IgD-negative memory B cell (primary cell): ENCODE measurements at regions not wholly inside any gene's neighbourhood (a gene's known extent, or its start where the extent isn't known, plus 50 kb on each side); places are given as distances from the start of the nearest gene placed in this dataset.
"Not testable (repeated sequence)": the region's sequence is repeated elsewhere in the genome, so short reads cannot be mapped to it uniquely, and the experiment has no call there.

ENCODE experiments used
- H3K27ac Mint-ChIP-seq, 3 donors: one replicate each; pipeline ENCODE4 v1.8.0; 2020 to 2022; ENCODE audit warnings: mild to moderate bottlenecking in 3 of 3, mixed read lengths in 3 of 3, moderate library complexity in 1 of 3
- H3K27me3 Mint-ChIP-seq: one replicate; pipeline ENCODE4 v1.8.0; 2021; ENCODE audit warnings: mixed read lengths
- H3K36me3 Mint-ChIP-seq: one replicate; pipeline ENCODE4 v1.8.0; 2020; ENCODE audit warnings: mild to moderate bottlenecking, mixed read lengths
- H3K4me1 Mint-ChIP-seq, 3 donors: one replicate each; pipeline ENCODE4 v1.8.0; 2020 to 2022; ENCODE audit warnings: mixed read lengths in 3 of 3, mild to moderate bottlenecking in 1 of 3
- H3K4me3 Mint-ChIP-seq, 4 donors: one replicate each; pipeline ENCODE4 v1.8.0; 2020 to 2022; ENCODE audit warnings: mild to moderate bottlenecking in 4 of 4, mixed read lengths in 4 of 4, moderate library complexity in 3 of 4
- H3K9me3 Mint-ChIP-seq, 3 donors: one replicate each; pipeline ENCODE4 v1.8.0; 2020 to 2021; ENCODE audit warnings: mixed read lengths in 3 of 3, mild to moderate bottlenecking in 1 of 3

- not testable (repeated sequence) for H3K4me1 Mint-ChIP-seq, H3K4me3 Mint-ChIP-seq, H3K27ac Mint-ChIP-seq, H3K27me3 Mint-ChIP-seq, H3K36me3 Mint-ChIP-seq
- H3K9me3 Mint-ChIP-seq: peaks cover 5 to 15% (median 11%) of the 10 kb centered on the region in 3 donors
Observed at GRCh38 chr3:182156326-182156725, 444.6 kb downstream of the SOX2 start.

GRCh38 chr3:182165234-182165633, 453.5 kb downstream of the SOX2 start:
- Mint-ChIP-seq H3K9me3 (no peaks in the 10 kb centered on the region), H3K4me3 (no peak overlapping the region), H3K27me3 (no peaks in the 10 kb centered on the region), H3K27ac (no peak overlapping the region), H3K36me3 (no peaks in the 10 kb centered on the region), H3K4me1 (no peaks in the 10 kb centered on the region)

GRCh38 chr3:182172534-182172933, 460.8 kb downstream of the SOX2 start:
- Mint-ChIP-seq H3K4me3 (no peak overlapping the region), H3K9me3 (peaks cover 0 to 2% (median 0%) of the 10 kb centered on the region in 3 donors), H3K36me3 (no peaks in the 10 kb centered on the region), H3K27me3 (no peaks in the 10 kb centered on the region), H3K27ac (no peak overlapping the region), H3K4me1 (no peaks in the 10 kb centered on the region)

DNA sequence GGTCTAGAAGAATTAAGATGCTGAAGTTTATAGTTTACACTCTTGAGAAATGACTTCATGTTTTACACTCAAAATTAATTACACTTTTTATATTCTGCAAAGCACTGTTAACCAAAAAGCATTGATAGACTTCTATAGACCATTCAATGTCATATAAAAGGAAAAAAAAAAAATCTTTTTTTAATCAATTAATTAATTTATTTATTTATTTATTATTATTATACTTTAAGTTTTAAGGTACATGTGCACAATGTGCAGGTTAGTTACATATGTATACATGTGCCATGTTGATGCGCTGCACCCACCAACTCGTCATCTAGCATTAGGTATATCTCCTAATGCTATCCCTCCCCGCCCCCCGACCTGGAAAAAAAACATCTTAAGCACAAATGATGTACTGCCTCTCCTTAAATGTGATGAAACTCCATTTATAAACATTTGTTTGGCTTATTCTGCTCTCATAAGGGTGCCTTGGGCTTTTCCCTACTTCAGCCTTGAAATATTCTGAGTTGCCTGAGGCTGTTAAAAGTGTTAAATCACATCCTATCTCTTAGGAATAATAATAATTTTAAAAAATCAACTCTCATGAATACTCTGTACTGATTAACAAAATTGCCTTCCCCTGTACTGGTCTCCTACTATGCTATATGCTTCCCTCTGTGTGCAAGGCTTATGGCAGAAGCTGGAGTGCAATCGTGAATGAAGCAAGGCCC, 466.9 kb downstream of the SOX2 start:
- Mint-ChIP-seq H3K4me1 (no peaks in the 10 kb centered on the region), H3K9me3 (peaks cover 0 to 2% (median 0%) of the 10 kb centered on the region in 3 donors), H3K27me3 (no peaks in the 10 kb centered on the region), H3K36me3 (no peaks in the 10 kb centered on the region), H3K4me3 (no peak overlapping the region), H3K27ac (no peak overlapping the region)

DNA sequence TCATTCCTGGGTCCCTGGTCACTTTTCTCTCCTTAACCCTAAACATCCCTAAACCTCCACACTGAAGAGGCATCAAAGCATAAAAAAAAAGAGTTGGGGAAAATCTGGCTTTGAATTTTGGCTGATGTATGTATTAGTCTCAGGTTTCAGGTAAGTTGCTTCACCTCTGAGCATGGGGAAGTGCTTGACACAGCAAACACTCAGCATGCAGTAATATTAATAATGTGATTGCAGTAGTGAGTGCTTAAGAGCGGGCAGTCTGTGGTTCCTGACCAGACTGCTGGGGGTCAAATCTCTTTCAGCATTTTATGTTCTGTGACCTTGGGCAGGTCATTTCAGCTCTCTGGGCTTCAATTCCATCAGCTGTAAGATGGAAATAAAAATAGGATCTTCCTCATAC, 467.9 kb downstream of the SOX2 start:
- H3K27ac Mint-ChIP-seq: no peak overlapping the region
- no peaks in the 10 kb centered on the region for H3K4me1 Mint-ChIP-seq
- H3K27me3 Mint-ChIP-seq: no peaks in the 10 kb centered on the region
- no peaks in the 10 kb centered on the region for H3K36me3 Mint-ChIP-seq
- H3K9me3 Mint-ChIP-seq: peaks cover 0 to 2% (median 0%) of the 10 kb centered on the region in 3 donors
- H3K4me3 Mint-ChIP-seq: no peak overlapping the region

DNA sequence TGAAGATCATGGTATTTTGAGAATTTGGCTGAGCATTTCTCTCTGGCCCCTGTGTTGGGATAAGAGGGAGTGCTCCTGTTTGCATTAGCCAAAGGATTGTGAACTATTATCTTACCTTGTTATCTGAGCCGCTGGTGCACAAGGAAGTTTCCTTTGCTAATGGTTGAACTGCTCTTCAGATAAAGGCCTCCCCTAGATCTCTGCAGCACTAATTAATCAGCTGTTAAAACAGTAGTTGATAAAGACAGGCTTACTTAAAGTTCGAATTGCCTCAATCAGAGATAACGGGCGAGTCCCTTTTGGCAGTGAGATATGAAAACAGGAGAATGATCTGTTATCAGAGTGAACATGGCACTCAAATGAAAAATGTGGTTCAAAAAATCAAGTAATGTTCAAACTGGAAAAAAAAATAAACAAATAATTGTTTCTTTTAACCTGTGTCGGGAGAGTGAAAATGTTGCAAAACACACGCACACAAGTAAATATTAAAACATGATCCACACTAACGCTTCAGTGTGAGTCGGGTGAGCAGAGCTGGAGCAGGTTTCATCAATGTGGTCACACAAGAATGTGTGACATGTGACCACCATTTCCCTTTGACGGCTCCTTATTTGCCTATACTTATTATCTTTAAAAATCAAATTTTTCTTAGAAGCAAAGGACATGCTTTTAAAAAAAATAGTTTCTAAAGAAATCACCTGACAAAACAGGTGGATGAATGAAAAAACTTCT, 469.1 kb downstream of the SOX2 start:
- no peak overlapping the region for H3K27ac Mint-ChIP-seq
- no peaks in the 10 kb centered on the region for H3K36me3 Mint-ChIP-seq

DNA sequence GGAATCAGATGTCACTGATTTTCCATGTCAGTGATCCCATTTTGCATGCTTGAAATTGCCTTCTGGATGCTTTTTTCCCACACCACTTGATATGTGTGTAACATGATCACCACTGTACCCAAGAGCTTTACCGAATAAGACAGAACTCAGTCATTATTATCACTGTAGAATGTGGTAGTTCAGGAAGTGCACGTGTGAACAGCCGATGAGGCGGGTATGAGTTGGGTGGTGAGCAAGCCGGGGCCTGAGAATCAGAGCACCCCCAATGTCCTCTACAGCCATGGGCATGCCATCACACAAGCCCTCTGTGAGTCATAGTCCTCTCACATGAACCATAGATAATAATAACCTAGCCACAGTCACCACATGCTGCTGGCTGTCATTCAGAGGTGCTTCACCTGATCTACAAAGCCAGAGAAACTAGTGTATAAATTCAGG, 470.8 kb downstream of the SOX2 start:
- H3K36me3 Mint-ChIP-seq: no peaks in the 10 kb centered on the region
- H3K4me3 Mint-ChIP-seq: no peak overlapping the region
- no peaks in the 10 kb centered on the region for H3K27me3 Mint-ChIP-seq
- H3K9me3 Mint-ChIP-seq: peaks cover 0 to 6% (median 4%) of the 10 kb centered on the region in 3 donors
- no peak overlapping the region for H3K27ac Mint-ChIP-seq
- no peaks in the 10 kb centered on the region for H3K4me1 Mint-ChIP-seq

More for the DNA sequence above, 469.1 kb downstream of the SOX2 start:
- Mint-ChIP-seq H3K9me3 (peaks cover 0 to 2% (median 0%) of the 10 kb centered on the region in 3 donors), H3K4me1 (no peaks in the 10 kb centered on the region), H3K4me3 (no peak overlapping the region), H3K27me3 (no peaks in the 10 kb centered on the region)

DNA sequence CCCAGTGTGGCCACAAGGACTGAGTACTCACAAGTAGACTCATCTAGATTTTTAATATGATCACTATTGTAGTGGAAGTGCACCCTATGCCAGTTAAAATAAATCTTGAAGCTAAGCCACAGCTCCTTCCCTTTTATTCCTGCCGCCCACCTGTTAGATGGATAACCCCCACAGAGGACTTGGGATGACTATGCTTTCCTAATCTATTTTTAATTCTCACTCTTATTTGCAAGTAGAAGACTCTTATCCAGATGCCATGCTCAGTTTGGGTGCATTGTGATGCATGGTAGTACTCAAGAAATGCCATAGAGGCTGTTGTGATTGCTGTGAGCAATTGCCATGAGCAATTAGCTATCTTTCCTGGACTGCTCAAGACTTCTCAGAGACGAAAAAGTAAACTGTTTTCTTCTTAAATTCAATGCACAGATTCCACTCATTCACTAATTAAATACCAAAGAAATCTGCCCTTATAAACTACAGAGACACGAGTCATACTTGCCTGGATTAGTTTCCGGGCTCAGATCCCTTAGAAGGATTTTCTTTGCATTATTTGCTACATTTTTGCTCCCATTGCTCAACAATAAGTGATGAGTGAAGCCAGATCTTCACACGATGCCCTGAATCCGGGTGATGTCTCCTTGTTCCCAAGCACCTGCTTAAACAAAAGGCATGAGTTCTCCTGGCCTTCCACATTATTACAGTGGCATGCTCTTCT, 472.1 kb downstream of the SOX2 start:
- no peaks in the 10 kb centered on the region for H3K4me1 Mint-ChIP-seq

DNA sequence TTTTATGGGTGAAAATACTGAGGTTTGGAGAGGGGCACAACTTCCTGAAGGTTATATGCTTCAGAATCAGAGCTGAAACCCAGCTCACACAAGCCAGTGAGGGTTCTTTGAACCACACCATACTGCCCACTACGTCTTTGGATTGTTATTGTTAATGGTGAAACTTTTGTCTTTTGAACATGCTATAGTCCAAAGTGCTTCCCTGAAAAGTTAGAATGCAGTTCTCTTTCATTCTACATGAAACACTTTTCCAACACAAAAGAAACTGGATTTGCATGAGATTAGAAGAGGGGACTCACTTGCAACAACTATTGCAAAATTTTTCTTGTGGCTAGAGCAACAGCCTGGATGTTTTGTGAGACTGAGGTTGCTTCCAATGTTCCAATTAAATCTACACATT, 473.6 kb downstream of the SOX2 start:
- no peak overlapping the region for H3K27ac Mint-ChIP-seq
- H3K27me3 Mint-ChIP-seq: no peaks in the 10 kb centered on the region
- no peaks in the 10 kb centered on the region for H3K36me3 Mint-ChIP-seq

More for the DNA sequence above, 472.1 kb downstream of the SOX2 start:
- H3K36me3 Mint-ChIP-seq: no peaks in the 10 kb centered on the region
- H3K27me3 Mint-ChIP-seq: no peaks in the 10 kb centered on the region
- peaks cover 0 to 8% (median 6%) of the 10 kb centered on the region in 3 donors for H3K9me3 Mint-ChIP-seq
- no peak overlapping the region for H3K27ac Mint-ChIP-seq
- H3K4me3 Mint-ChIP-seq: no peak overlapping the region

GRCh38 chr3:182190056-182190455, 478.3 kb downstream of the SOX2 start:
- Mint-ChIP-seq H3K27ac (no peak overlapping the region), H3K36me3 (no peaks in the 10 kb centered on the region), H3K27me3 (no peaks in the 10 kb centered on the region), H3K4me3 (no peak overlapping the region), H3K4me1 (no peaks in the 10 kb centered on the region), H3K9me3 (peaks cover 0 to 8% (median 5%) of the 10 kb centered on the region in 3 donors)

More for the DNA sequence above, 473.6 kb downstream of the SOX2 start:
- Mint-ChIP-seq H3K4me1 (no peaks in the 10 kb centered on the region), H3K9me3 (peaks cover 0 to 8% (median 8%) of the 10 kb centered on the region in 3 donors), H3K4me3 (no peak overlapping the region)

DNA sequence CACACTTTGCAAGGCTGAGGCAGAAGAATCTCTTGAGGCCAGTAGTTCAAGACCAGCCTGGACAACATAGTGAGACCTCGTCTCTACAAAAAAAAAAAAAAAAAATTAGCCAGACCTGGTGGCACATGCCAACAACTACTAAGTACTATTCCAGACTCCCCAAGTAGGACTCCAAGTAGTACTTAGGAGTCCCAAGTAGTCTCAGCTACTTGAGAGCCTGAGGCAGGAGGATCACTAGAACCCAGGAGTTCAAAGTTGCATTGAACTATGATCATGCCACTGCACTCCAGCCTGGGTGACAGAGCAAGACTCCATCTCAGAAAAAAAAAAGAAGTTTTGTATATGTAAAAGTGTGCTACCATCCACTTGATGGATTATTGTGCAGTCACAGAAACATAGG, 486.6 kb downstream of the SOX2 start:
- peaks cover 2% of the 10 kb centered on the region for H3K27me3 Mint-ChIP-seq
- H3K4me1 Mint-ChIP-seq: no peaks in the 10 kb centered on the region
- no peak overlapping the region for H3K4me3 Mint-ChIP-seq
- H3K27ac Mint-ChIP-seq: no peak overlapping the region
- peaks cover 0 to 1% (median 0%) of the 10 kb centered on the region in 3 donors for H3K9me3 Mint-ChIP-seq
- H3K36me3 Mint-ChIP-seq: no peaks in the 10 kb centered on the region

DNA sequence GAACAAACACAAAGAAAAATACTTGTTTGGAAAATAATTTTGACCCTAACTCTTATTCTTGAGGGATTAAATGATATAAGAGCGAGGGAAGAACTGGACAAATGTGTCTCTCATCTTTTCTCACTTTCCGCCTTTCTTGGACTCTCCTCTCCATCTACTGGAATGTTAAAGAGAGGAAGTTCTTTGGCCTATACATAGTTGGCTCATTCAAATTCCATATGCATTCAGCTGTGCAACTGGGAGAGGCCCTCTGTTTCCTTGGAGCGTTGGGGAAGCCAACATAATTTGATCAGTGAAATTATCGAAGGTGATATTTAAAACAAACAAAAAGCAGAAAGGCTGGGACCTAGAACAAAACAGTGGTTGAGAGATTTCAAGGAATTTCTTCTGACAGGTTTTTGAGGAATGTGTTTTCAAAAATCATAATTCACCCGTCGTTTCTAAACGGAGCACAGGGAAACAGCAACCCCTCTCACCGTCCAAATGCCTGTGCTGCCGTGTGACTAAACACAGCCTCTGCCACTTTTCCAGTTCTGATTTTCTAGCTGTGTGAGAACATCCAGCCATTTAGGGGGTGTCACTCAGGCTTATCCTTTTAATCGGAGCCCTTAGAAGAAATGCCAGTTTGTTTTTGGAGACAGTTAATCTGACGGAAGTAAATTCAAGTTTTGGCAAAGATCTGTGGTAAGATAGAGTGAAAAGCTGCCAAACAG, 489.9 kb downstream of the SOX2 start:
- Mint-ChIP-seq H3K27me3 (peaks cover 2% of the 10 kb centered on the region), H3K4me3 (no peak overlapping the region), H3K36me3 (peaks cover 1% of the 10 kb centered on the region), H3K27ac (no peak overlapping the region), H3K9me3 (peaks cover 0 to 6% (median 1%) of the 10 kb centered on the region in 3 donors), H3K4me1 (no peaks in the 10 kb centered on the region)

- no peak overlapping the region for H3K27ac Mint-ChIP-seq
- peaks cover 7% of the 10 kb centered on the region for H3K27me3 Mint-ChIP-seq
- H3K9me3 Mint-ChIP-seq: no peaks in the 10 kb centered on the region
- H3K36me3 Mint-ChIP-seq: no peaks in the 10 kb centered on the region
- no peak overlapping the region for H3K4me3 Mint-ChIP-seq
- no peaks in the 10 kb centered on the region for H3K4me1 Mint-ChIP-seq
Observed at GRCh38 chr3:182212479-182213076, 500.9 kb downstream of the SOX2 start.

- Mint-ChIP-seq H3K4me3 (no peak overlapping the region), H3K4me1 (no peaks in the 10 kb centered on the region), H3K9me3 (no peaks in the 10 kb centered on the region), H3K27me3 (peaks cover 7% of the 10 kb centered on the region), H3K36me3 (no peaks in the 10 kb centered on the region), H3K27ac (no peak overlapping the region)
Observed at GRCh38 chr3:182214416-182214815, 502.7 kb downstream of the SOX2 start.
